ENCODE measurements at regions not wholly inside any gene's neighbourhood (a gene's known extent, or its start where the extent isn't known, plus 50 kb on each side); places are given as distances from the start of the nearest gene placed in this dataset.

- DNase-seq = no peak
These were observed 146.9 kb upstream of the C1orf174 start for GRCh38 chr1:4046836-4047461.

GRCh38 chr1:4047666-4048065 lies 147.6 kb upstream of the C1orf174 start:
- DNase-seq = no peak

- no peak for DNase-seq
These were observed 148.0 kb upstream of the C1orf174 start for GRCh38 chr1:4048076-4048475.

GRCh38 chr1:4048921-4049320 lies 148.8 kb upstream of the C1orf174 start:
- no peak for DNase-seq

- DNase-seq = no peak
These were observed 150.9 kb upstream of the C1orf174 start for GRCh38 chr1:4050998-4051397.

GRCh38 chr1:4052657-4053056 lies 152.6 kb upstream of the C1orf174 start:
- DNase-seq = no peak

- no peak for DNase-seq
These were observed 153.2 kb upstream of the C1orf174 start for GRCh38 chr1:4053160-4053748.

- no peak for DNase-seq
These were observed 153.7 kb upstream of the C1orf174 start for GRCh38 chr1:4053774-4054173.

GRCh38 chr1:4055294-4055967 lies 155.4 kb upstream of the C1orf174 start:
- no peak for DNase-seq

GRCh38 chr1:4056422-4056821 lies 156.3 kb upstream of the C1orf174 start:
- DNase-seq = no peak

GRCh38 chr1:4056989-4057388 lies 156.9 kb upstream of the C1orf174 start:
- DNase-seq = no peak

GRCh38 chr1:4057603-4058002 lies 157.5 kb upstream of the C1orf174 start:
- no peak for DNase-seq

GRCh38 chr1:4058122-4058521 lies 158.1 kb upstream of the C1orf174 start:
- DNase-seq = no peak

- DNase-seq = no peak
These were observed 158.6 kb upstream of the C1orf174 start for GRCh38 chr1:4058706-4059105.

GRCh38 chr1:4059270-4059669 lies 159.2 kb upstream of the C1orf174 start:
- DNase-seq = no peak

GRCh38 chr1:4060850-4061249 lies 160.8 kb upstream of the C1orf174 start:
- no peak for DNase-seq

GRCh38 chr1:4061521-4062031 lies 161.5 kb upstream of the C1orf174 start:
- no peak for DNase-seq

GRCh38 chr1:4062041-4062440 lies 162.0 kb upstream of the C1orf174 start:
- no peak for DNase-seq

GRCh38 chr1:4062560-4062959 lies 162.5 kb upstream of the C1orf174 start:
- no peak for DNase-seq

GRCh38 chr1:4062992-4063391 lies 162.9 kb upstream of the C1orf174 start:
- no peak for DNase-seq

GRCh38 chr1:4063516-4063915 lies 163.4 kb upstream of the C1orf174 start:
- DNase-seq = no peak

GRCh38 chr1:4064150-4064889 lies 164.2 kb upstream of the C1orf174 start:
- DNase-seq = no peak

GRCh38 chr1:4066860-4067599 lies 167.0 kb upstream of the C1orf174 start:
- no peak for DNase-seq

All from CD4-positive, alpha-beta T cell treated with Interleukin-15 for 1 hour (primary cell).